ENCODE measurements at regions not wholly inside any gene's neighbourhood (a gene's known extent, or its start where the extent isn't known, plus 50 kb on each side); places are given as distances from the start of the nearest gene placed in this dataset.
A peak's percentile ranks its signal among the peaks of the same experiment; 100 is the strongest.

DNA sequence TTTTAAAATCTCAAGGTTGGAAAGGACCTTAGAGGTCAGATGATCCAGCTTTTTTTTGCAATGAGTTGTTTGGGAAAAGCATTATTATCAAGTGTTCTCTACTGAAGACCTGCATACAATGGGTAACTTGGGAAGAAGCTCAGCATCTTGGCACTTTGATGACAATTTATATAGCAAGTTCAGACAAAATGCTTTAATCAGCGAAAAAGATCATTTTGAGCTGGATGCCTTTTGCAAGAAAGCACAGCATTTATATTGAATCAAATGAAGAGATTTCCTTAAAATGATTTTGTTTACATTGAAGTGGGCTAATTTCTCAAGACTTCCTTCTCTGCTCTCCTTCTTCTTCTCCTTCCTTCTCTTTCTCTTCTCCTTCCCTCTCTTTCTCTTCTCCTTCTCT is 796.4 kb upstream of the CDH2 start:
- no peak for DNase-seq (ENCODE audit: low spot score)

DNA sequence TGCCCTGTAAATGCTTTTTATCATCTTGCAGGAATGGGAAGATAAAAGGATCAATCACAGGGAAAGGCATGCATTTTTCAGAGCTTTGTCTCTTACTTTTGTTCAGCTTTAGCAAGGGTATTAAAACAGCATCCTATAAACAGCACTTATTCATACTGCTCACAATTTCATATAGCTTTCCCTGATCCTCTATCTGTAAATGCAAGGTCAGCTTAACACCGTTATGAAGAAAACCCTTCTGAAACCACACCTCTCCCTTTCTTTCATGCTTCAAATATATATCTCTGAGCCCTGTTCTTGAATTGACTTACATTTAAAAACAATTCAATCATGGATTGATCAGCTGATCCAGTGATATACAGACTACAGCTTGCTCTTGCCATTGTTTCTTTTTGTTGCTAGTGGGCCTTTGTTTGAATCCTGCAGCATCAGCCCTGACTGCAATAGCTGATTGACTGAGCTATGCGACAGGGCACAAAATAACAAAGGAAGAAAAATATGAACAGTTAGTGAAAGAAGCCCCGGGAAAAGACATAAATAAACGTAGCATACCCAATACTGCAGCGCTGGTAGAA is 795.5 kb upstream of the CDH2 start:
- DNase-seq (ENCODE audit: low spot score), result no peak

GRCh38 chr18:28963481-28963880 is 786.6 kb upstream of the CDH2 start:
- DNase-seq (ENCODE audit: low spot score), result no peak

- peak; percentile 26 for DNase-seq (ENCODE audit: low spot score)
These were observed 784.8 kb upstream of the CDH2 start for GRCh38 chr18:28961669-28962228.

DNA sequence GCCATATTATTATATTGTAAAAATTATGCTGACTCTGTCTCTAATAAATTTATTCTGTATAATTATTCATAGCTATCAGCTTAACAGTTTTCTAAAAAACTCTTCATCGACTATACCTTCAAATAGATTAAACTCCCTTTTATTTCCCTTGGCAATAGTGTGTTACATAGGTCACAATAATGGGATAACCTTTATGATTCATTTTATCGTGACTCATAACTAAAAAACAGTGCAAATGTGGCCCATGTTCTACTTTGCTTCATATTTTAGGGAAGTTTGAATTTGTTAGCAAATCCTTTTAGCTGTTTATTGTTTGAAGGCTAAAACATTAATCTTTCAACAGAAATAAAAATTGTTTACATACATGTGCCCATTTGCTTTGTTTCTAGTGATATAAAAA is 783.2 kb upstream of the CDH2 start:
- no peak for DNase-seq (ENCODE audit: low spot score)

DNA sequence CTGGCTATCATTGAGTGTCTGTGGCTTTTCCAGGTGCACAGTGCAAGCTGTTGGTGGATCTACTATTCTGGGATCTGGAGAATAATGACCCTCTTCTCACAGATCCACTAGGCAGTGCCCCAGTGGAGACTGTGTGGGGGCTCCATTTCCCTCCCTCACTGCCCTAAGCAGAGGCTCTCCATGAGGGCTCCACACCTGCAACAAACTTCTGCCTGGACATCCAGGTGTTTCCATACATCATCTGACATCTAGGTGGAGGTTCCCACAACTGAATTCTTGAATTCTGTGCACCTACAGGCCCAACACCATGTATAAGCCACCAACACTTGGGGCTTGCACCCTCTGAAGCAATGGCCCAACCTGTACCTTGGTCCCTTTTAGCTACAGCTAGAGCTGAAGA is 775.4 kb upstream of the CDH2 start:
- DNase-seq (ENCODE audit: low spot score), result no peak

- no peak for DNase-seq (ENCODE audit: low spot score)
These were observed 771.0 kb upstream of the CDH2 start for GRCh38 chr18:28947900-28948299.

- no peak for DNase-seq (ENCODE audit: low spot score)
These were observed 769.5 kb upstream of the CDH2 start for GRCh38 chr18:28946471-28946870.

DNA sequence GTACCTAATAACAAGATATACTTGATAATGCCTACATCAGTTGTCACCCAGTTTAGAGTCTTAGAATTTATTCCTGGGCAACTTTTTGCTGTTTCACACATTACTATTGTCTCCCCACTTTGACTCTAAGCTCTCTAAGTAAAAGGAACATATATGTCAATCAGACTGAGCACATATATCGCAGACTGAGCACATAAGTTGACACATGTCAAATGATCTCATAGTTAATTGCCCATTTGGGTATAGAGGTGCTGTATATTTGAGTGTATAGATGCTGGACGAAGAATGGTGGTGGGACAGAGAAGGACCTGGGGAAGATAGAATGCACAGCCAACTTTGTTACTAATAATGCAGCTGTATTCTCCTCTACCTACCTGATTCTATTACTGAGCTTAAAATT is 746.0 kb upstream of the CDH2 start:
- no peak for DNase-seq (ENCODE audit: low spot score)

DNA sequence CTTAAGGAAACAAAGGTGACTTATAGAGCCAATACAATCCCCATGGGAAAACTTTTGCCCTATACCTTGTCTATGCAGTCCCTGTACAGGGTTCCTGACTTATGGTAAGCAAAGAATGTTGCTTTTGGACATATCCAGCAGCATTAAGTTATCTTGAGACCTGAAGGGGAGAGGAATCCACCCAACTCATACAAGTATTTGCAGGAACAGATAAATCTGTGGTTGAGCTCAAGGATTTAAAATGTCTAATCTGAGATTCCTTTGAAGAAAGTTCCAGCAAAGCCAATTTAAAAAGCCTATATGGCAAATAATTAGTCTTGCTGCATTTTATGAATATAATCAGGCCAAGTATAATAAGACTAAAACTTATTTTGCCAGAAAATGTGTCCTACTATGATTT is 739.5 kb upstream of the CDH2 start:
- no peak for DNase-seq (ENCODE audit: low spot score)

- DNase-seq (ENCODE audit: low spot score), result peak; percentile 65
These were observed 728.6 kb upstream of the CDH2 start for GRCh38 chr18:28905509-28905908.

DNA sequence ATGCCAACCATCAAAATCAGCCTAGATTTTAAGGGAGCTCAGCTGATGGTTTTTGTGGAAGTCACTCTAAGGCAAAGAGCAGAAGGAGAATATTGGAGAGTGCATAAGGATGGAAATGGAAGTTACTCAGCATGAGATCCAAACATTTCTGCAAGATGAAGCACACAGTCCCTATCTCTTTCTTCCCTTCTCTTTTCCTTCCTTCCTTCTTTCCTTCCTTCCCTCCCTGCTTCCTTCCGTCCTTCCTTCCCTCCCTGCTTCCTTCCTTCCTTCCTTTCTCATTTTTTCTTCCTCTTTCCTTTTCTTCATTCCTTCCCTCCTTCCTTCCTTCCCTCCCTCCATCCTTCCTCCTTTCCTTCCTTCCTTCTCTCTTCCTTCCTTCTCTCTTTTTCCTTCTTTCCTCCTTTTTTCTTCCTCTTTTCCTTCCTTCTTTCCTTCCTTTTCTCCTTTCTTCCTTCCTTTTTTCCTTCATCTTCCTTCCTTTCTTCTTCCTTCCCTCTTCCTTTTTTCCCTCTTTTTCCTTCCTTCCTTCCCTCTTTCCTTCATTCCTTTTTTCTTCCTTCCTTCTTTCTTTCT is 727.9 kb upstream of the CDH2 start:
- DNase-seq (ENCODE audit: low spot score), result no peak

GRCh38 chr18:28903306-28903705 is 726.4 kb upstream of the CDH2 start:
- no peak for DNase-seq (ENCODE audit: low spot score)

DNA sequence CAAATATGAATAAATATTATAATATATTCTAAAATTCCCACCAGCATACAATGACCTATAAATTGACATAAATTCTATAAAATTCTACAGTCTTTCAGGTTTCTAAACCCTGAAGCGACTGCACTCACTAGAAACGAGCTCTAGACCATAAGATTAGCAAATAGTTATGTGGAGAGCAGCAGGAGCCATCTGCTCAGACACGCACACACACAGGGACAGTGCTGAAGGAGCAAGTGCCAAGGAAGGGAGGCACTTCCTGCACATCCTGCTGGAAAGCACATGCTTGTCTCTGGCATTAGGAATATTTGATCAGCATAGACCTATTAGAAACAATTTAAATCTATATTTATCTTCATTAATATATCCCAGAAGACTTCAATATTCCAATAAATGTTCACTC is 713.9 kb upstream of the CDH2 start:
- no peak for DNase-seq (ENCODE audit: low spot score)

DNA sequence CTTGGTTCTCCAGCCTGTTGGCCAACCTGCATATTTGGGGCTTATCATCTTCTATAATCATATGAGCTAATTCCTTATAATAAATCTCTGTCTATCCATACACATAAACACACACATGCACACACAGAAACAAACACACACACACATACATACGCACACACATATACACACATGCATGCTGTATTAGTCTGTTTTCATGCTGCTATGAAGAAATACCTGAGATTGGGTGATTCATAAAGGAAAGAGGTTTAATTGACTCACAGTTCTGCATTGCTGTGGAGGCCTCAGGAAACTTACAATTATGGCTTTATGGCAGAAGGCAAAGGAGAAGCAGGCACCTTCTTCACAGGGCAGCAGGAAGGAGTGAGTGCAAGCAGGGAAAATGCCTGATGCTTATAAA is 707.4 kb upstream of the CDH2 start:
- no peak for DNase-seq (ENCODE audit: low spot score)

- no peak for DNase-seq (ENCODE audit: low spot score)
These were observed 703.9 kb upstream of the CDH2 start for GRCh38 chr18:28880856-28881255.

DNA sequence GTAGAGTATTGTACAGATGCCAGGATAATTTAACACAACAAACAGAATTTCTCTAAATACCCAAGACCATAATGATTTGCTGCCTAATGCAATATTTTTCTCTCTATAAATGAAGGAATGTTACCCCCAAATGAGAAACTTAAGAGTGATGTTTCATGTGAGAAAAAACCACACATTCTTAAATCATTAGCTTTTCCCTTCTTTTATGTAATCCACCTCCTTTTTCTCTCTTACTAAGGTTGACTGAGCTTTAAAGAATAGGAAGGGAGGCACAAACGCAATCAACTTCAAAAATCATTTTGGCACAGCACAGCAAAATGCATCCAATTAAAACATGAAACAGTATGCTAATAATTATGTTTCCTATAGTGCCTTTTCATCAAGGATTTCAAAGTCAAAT is 698.1 kb upstream of the CDH2 start:
- DNase-seq (ENCODE audit: low spot score), result no peak

DNA sequence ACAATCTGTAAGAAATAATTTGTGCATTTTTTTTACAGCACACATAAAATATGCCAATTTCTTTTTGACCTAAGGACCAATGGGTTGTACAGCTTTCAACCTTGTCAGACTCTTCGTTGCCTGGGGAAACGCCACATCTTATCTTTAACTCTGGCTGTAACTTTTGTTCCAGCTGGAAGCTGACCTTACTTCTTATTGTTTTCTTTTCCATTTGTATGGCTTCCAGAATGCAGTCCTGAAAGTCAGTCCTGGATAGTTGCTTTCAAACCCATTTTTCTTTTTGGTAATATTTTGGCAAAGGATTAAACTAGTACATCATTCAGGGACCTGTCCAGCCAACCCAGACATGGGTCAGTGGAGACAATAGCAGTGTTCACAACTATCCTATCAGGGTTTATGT is 686.5 kb upstream of the CDH2 start:
- DNase-seq (ENCODE audit: low spot score), result no peak

DNA sequence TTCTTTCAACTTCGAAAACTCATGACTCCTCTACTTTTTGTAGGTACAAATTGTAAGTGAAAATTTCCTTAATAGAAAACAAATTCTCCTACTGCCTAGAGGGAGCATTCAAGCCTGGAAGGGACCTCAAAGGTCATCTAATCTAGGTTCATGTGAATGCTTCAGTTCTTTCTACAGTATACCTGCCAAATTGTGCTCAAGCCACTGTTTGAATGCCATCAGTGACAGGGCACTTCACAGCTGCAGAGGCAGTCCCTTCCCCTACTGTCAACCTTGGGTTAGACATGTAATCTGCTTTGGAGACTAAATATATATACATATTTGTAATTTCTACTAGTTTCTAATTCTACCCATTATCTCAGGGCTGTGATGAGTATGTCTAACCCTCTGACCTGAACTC is 681.3 kb upstream of the CDH2 start:
- no peak for DNase-seq (ENCODE audit: low spot score)

DNA sequence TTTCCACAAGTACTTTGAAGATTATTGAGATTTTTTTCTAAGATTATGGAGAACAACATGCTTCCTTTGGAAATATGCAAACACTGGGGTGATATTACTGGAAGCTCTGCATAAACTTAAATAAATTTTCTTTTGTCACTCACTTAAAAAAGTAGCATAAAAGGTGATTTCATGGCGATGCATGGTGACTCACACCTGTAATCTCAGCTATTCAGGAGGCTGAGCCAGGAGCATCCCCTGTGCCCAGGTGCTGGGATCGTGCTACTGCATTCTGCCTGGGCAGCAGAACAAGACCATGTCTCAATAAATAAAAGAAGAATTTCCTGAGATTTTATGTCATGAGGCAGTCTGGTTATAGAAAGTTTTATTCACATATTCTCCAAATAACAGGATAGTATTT is 679.1 kb upstream of the CDH2 start:
- no peak for DNase-seq (ENCODE audit: low spot score)

- DNase-seq (ENCODE audit: low spot score), result no peak
These were observed 678.6 kb upstream of the CDH2 start for GRCh38 chr18:28855524-28855923.

DNA sequence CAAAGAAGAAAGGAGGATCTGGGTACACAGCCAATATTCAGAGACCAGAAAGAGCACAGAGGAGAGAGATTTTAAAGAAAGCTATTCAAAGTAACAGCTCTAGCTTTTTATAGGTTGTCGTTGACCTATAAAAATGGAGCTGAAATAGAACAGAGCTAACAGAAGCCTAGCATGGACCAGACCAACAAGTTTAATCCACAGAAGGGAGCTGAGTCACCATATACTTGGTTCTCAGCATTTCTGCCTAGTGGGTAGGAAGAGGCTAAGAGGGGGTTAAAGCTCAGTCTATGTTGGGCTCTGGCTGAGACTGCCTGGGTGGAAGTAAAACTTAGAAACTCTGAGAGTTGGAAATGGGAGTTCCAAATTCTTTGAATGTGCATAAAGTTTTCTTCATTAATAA is 678.0 kb upstream of the CDH2 start:
- DNase-seq (ENCODE audit: low spot score), result no peak

DNA sequence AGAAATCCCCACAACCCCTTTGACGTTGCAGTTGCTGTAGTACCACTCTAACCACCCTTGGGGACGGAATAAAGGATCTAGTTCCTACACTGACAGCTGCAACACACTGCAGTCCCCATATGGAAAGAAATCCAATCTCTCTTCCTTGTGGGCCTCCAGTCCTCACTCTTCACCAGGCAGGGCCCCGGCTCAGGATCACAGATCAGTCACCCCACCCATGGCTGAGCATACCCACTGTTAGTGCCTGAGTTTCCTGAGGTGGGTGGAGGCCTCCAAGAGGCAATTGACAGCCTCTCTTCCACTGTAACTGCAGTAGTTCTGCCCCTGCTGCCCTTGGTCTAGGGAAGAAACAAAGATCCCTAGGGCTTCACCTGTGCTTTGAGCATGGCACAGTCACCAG is 670.0 kb upstream of the CDH2 start:
- DNase-seq (ENCODE audit: low spot score), result no peak

DNA sequence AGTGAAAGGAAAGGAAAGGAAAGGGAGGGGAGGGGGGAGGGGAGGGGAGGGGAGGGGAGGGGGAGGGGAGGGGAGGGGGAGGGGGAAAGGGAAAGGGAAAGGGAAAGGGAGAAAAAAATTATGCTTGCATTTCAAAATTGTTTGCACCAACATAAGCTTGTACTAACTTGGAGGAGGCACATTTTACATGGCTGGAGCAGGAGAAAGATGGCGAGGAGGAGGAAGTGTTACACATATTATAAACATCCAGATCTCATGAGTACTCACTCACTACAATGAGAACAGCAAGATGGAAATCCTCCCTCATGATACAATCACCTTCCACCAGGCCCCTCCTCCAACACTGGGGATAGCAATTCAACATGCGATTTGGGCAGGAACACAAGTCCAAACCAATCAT is 660.2 kb upstream of the CDH2 start:
- peak; percentile 5 for DNase-seq (ENCODE audit: low spot score)
